Spleen (tissue), 7 donors: ENCODE measurements at regions not wholly inside any gene's neighbourhood (a gene's known extent, or its start where the extent isn't known, plus 50 kb on each side); places are given as distances from the start of the nearest gene placed in this dataset.

Experiments used
- CTCF ChIP-seq, 11 experiments: fragments of 200-600 bp in 7 of 11; fragments of 450-650 bp in 4 of 11; sonication (generic) in 4 of 11; IDR thresholded peaks in 8 of 11; conservative IDR thresholded peaks in 3 of 11; 1 replicate in 7 of 11; 2 replicates in 4 of 11; pipeline versions ENCODE4 v1.4.0 to v1.8.0; 2016 to 2021; ENCODE audit warnings: antibody characterized with exemption in 11 of 11, inconsistent platforms in 4 of 11, mild to moderate bottlenecking in 1 of 11
- POLR2A ChIP-seq, 3 donors: fragments of 450-650 bp; IDR thresholded peaks; one replicate each; pipeline ENCODE4 v1.5.1; 2017; ENCODE audit warnings: antibody characterized with exemption in 3 of 3, mild to moderate bottlenecking in 1 of 3
- POLR2AphosphoS5 ChIP-seq, 3 donors: sonication (generic); formaldehyde crosslinking; IDR thresholded peaks; one replicate each; pipeline ENCODE4 v1.5.1; 2017; ENCODE audit warnings: antibody characterized with exemption in 3 of 3
- donor health status: DM: no; HTN: no; CAD: no; lungs with moderate emphysema.
- donor health status: DM: no; HTN: no; CAD: no.
- donor health status: DM: no; HTN: no; CAD: no.

DNA sequence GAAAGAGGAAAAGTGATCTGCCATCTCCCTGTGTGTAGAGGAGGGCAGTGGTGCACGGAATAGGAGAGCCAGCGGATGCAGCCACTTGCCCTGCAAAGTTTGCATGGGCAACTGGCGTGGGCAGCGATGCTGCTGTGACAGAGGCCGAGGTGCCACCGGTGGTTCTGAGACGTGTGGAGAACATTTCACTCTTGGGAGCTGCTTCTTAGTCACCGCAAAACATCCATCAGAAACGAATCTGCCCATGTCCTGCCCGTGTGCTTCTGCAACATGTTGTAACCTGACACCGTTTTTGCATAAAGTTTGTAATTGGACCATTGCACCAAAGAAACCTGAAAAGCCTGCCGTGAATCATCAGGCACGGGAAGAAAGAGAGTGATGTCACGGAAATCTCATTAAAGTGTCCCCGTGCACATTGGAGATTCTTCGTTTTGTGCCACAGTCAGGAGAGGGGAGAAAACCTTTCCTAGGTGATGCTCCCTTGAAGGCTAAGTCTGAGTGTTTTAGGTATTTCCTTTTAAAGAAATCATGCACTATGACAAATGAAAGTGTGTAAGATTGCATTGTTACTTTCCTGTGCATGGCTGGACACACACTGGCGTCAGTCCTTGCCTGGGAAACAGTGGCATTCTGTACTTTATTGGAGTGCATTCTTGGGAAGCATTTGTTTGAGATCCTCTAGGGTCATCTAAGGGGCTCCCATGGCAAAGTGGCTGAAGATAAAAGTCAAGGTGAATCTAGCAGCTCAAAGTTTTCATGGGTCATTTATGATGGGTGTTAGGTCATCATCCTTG is 302.6 kb downstream of the KLF6 start:
- TF ChIP-seq CTCF (IDR thresholded peaks at IDR 0.05 in 8 of 11, conservative IDR thresholded peaks at IDR 0.05 in 3 of 11) (no peak), POLR2A (IDR thresholded peaks at IDR 0.05) (no peak), POLR2AphosphoS5 (IDR thresholded peaks at IDR 0.05) (peak; percentile 29 to 54 (median 48))
